Endothelial cell of umbilical vein (primary cell): ENCODE measurements at regions not wholly inside any gene's neighbourhood (a gene's known extent, or its start where the extent isn't known, plus 50 kb on each side); places are given as distances from the start of the nearest gene placed in this dataset.
"Not testable (repeated sequence)": the region's sequence is repeated elsewhere in the genome, so short reads cannot be mapped to it uniquely, and the experiment has no call there.

Experiments used
- BruUV-seq: library from RNA; stranded (reverse); fragments of 400-500 nt; replicated peaks from 2 replicates; lab custom pipeline; 2021; lab: Mats Ljungman, UMichigan
- CTCF ChIA-PET: fragments of 300-600, 350-600 bp; sonication (Branson Sonifier 250); formaldehyde crosslinking; loops from one replicate; lab custom pipeline; 2021; ENCODE audit warnings: antibody characterized with exemption, inconsistent platforms; lab: Charles Lee
- POLR2A ChIA-PET: fragments of 300-600, 350-600 bp; sonication (Branson Sonifier 250); formaldehyde crosslinking; loops from one replicate; lab custom pipeline; 2021; ENCODE audit warnings: antibody characterized with exemption, inconsistent platforms; lab: Charles Lee
- DNase-seq: peaks from one replicate; pipeline ENCODE4 v3.0.0-alpha.2; 2011; ENCODE audit warnings: low read depth, low spot score
- FAIRE-seq: peaks from 2 replicates; lab custom pipeline; 2011; peaks lifted over from hg19 to GRCh38; lab: Jason Lieb, UNC
- H2AFZ ChIP-seq: 2 replicates; pipeline ENCODE4 v1.6.0; 2012; ENCODE audit warnings: low read depth, low read length, control low read depth, inconsistent platforms
- H3K27ac ChIP-seq: 2 replicates; pipeline ENCODE4 v1.5.1; 2011; ENCODE audit warnings: low read depth, mild to moderate bottlenecking, control low read depth, low read length, moderate library complexity; ENCODE audit not compliant: insufficient read depth
- H3K27me3 ChIP-seq, 2 experiments: 2 replicates each; pipeline versions ENCODE4 v1.6.0 to v1.6.1; 2011; ENCODE audit warnings: low read length in 2 of 2, mixed read lengths in 1 of 2; ENCODE audit not compliant: control insufficient read depth in 2 of 2, insufficient read depth in 2 of 2
- H3K36me3 ChIP-seq, 2 experiments: 2 replicates in 1 of 2; 3 replicates in 1 of 2; pipeline ENCODE4 v1.5.1; 2011; ENCODE audit warnings: low read length in 2 of 2, mild to moderate bottlenecking in 1 of 2, moderate library complexity in 1 of 2; ENCODE audit not compliant: control insufficient read depth in 2 of 2, insufficient read depth in 2 of 2; ENCODE audit errors: extremely low read depth in 1 of 2
- H3K4me1 ChIP-seq: 3 replicates; pipeline ENCODE4 v1.5.1; 2011; ENCODE audit warnings: mild to moderate bottlenecking, low read length; ENCODE audit not compliant: control insufficient read depth, insufficient read depth; ENCODE audit errors: extremely low read depth
- H3K4me2 ChIP-seq: 2 replicates; pipeline ENCODE4 v1.6.1; 2011; ENCODE audit warnings: low read length, control low read depth, mixed read lengths; ENCODE audit not compliant: insufficient read depth
- H3K4me3 ChIP-seq, 3 experiments: fragments of 200-600 bp in 1 of 3; sonication (generic), shearing (Covaris generic) in 1 of 3; replicated peaks in 1 of 3; 2 replicates each; pipeline ENCODE4 v1.5.1; 2011 to 2016; ENCODE audit warnings: control low read depth in 3 of 3, low read length in 3 of 3, mild to moderate bottlenecking in 2 of 3, inconsistent platforms in 1 of 3, low read depth in 1 of 3, moderate library complexity in 1 of 3; ENCODE audit not compliant: insufficient read depth in 1 of 3
- H3K79me2 ChIP-seq: 2 replicates; pipeline ENCODE4 v1.6.0; 2012; ENCODE audit warnings: low read length, inconsistent platforms; ENCODE audit not compliant: control insufficient read depth, insufficient read depth
- H3K9ac ChIP-seq: replicated peaks from 2 replicates; pipeline ENCODE3; 2011; ENCODE audit warnings: low read length, control low read depth; ENCODE audit not compliant: insufficient read depth; ENCODE audit errors: extremely low read depth
- H3K9me1 ChIP-seq: replicated peaks from 3 replicates; pipeline ENCODE4 v1.6.0; 2011; ENCODE audit warnings: mild to moderate bottlenecking, low read length; ENCODE audit not compliant: control insufficient read depth, insufficient read depth; ENCODE audit errors: extremely low read depth
- H3K9me3 ChIP-seq: replicated peaks from 2 replicates; pipeline ENCODE4 v1.5.1; 2012; ENCODE audit warnings: low read length, inconsistent platforms; ENCODE audit not compliant: control insufficient read depth, insufficient read depth
- H4K20me1 ChIP-seq: replicated peaks from 2 replicates; pipeline ENCODE3; 2011; ENCODE audit warnings: mild to moderate bottlenecking, low read length; ENCODE audit not compliant: control insufficient read depth, insufficient read depth; ENCODE audit errors: extremely low read depth
- dilution Hi-C: fragments of 300-500 bp; cut with MboI; formaldehyde crosslinking; loops from one replicate; pipeline ENCODE4 v1.15.0; 2019; ENCODE audit warnings: low sequenced_read_pairs; ENCODE audit not compliant: extremely low pct_ligation_motif_present
- intact Hi-C: fragments of 100-400 bp; cut with micrococcal nuclease; formaldehyde crosslinking; loops from one replicate; pipeline ENCODE4 v1.10.0; 2022

DNA sequence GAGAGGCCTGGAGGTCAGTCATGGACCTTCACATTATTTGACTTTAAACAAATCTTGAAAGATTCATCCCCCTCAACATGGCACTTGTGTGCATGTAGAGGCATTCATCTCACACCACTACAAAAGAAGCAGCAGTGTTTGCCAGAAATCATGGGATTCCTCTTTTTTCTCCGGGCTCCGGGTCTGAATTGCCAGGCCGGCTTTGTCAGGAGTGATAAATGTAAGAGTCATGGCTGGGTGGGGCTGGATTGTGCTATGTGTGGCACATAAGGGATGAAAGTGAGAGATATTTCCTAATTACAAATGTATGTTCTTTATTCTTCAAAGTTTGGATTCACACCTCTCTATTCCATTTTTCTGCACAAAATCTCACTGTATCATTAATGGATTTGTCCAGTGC is 228.7 kb upstream of the FRG1 start:
- BruUV-seq, H2AFZ ChIP-seq, H3K4me1 ChIP-seq, DNase-seq, H3K36me3 ChIP-seq, H3K27ac ChIP-seq, H3K9me3 ChIP-seq, POLR2A ChIA-PET, FAIRE-seq, intact Hi-C loops, H3K79me2 ChIP-seq, H3K9ac ChIP-seq, H3K4me2 ChIP-seq, dilution Hi-C loops, CTCF ChIA-PET, H3K27me3 ChIP-seq, H3K4me3 ChIP-seq, H3K9me1 ChIP-seq, H4K20me1 ChIP-seq: not testable (repeated sequence)

DNA sequence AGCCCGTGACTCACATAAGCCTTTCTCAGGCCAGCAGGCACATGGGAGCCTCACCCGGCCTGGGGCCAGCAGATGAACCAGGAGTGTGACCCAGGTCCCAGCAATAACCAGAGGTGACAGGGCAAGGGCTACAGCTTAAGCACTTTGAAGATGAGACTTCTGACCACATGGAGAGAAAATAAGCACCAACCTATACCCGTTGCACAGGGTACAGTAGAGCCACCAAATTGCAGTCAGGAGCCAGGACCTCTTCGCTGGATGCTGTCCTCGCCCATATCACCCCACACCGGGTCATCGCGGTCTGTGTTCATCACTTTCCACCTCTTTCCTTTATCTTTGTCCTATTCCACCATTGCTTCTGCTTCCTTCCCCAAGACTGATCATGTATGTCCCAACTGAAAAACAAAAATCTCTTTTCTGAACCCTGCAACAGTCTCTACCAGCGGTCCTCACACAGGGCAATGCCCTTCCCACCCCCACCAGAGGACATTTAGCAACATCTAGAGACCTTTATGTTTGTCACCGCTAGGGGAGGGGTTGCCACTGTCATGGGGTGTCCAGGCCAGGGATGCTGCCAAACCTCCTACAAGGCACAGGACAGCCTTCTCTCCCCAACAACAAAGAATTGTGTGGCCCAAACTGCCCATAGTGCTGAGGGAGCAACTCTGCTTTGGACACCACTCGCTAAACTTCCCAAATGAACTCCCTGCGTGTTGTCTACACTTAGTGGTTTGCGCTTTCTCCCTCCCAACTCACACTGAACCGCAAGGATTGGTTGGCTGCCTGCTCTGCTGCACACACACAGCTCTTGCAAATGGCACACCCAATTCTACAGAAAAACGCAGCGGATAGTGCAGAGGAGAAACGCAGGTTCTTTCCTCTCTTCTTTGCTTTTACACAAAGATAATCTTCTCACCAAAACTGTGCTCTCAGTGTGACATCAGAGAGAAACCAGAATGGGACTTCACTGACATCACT is 219.4 kb upstream of the FRG1 start:
- H3K4me2 ChIP-seq, DNase-seq, H3K4me1 ChIP-seq, H3K9me3 ChIP-seq, H3K9me1 ChIP-seq, FAIRE-seq, H3K9ac ChIP-seq, BruUV-seq, H4K20me1 ChIP-seq, H2AFZ ChIP-seq, H3K27me3 ChIP-seq, POLR2A ChIA-PET, H3K27ac ChIP-seq, H3K79me2 ChIP-seq, H3K36me3 ChIP-seq, CTCF ChIA-PET, dilution Hi-C loops, intact Hi-C loops: not testable (repeated sequence)
- H3K4me3 ChIP-seq, result peak overlapping the region in 1 of 3 experiments; percentile 23

DNA sequence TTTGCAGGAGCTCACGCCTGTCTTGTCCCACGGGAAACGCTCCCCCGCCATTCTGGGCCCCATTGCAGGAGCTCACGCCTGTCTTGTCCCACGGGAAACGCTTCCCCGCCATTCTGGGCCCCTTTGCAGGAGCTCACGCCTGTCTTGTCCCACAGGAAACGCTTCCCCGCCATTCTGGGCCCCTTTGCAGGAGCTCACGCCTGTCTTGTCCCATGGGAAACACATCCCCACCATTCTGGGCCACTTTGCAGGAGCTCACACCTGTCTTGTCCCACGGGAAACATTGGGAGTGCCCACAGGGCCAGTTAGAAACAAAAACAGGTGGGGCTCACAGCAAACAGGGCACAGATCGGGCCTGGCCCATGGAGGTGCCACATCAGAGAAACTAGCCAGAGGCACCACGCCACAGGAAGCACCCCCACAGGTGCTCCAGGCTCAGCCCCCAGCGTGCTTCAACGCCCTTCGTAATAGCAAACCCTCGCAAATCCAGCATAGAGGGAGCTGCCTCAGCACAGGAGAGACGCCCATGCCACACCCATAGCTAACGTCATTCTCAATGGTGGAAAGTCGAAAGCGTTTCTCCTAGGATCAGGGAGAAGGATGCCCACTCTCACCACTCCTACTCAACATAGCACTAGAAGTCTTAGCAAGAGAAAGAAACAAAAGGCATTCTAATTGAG is 218.2 kb upstream of the FRG1 start:
- H3K36me3 ChIP-seq, H3K9ac ChIP-seq, dilution Hi-C loops, H3K79me2 ChIP-seq, H3K4me1 ChIP-seq, BruUV-seq, H3K27me3 ChIP-seq, POLR2A ChIA-PET, FAIRE-seq, H4K20me1 ChIP-seq, H2AFZ ChIP-seq, intact Hi-C loops, DNase-seq, H3K9me1 ChIP-seq, H3K27ac ChIP-seq, H3K9me3 ChIP-seq, CTCF ChIA-PET: not testable (repeated sequence)
- peak overlapping the region in 1 of 3 experiments; percentile 36 for H3K4me3 ChIP-seq
- peak overlapping the region; percentile 17 for H3K4me2 ChIP-seq
